ENCODE measurements at regions not wholly inside any gene's neighbourhood (a gene's known extent, or its start where the extent isn't known, plus 50 kb on each side); places are given as distances from the start of the nearest gene placed in this dataset.

GRCh38 chr20:12597551-12597950 lies 411.2 kb upstream of the SPTLC3 start:
- H3K9me3 ChIP-seq, result no peaks in the 10 kb centered on the region
- H3K36me3 ChIP-seq (replicated peaks in 1 of 2; ENCODE audit: insufficient read depth in 1 of 2, low read depth in 2 of 2), result no peaks in the 10 kb centered on the region
- DNase-seq (no peak), ATAC-seq (no peak)
- no peak overlapping the region for H3K4me3 ChIP-seq
- no peak overlapping the region for H3K27ac ChIP-seq
- peaks cover 9% of the 10 kb centered on the region for H3K4me1 ChIP-seq
- intact Hi-C loops (cut with DNase I), result no loop called here
- 50 to 66% methylated on average over 3 of the region's 3 CpGs for WGBS, 2 donors
- no peaks in the 10 kb centered on the region for H3K27me3 ChIP-seq
- TF ChIP-seq, protein P1, sequence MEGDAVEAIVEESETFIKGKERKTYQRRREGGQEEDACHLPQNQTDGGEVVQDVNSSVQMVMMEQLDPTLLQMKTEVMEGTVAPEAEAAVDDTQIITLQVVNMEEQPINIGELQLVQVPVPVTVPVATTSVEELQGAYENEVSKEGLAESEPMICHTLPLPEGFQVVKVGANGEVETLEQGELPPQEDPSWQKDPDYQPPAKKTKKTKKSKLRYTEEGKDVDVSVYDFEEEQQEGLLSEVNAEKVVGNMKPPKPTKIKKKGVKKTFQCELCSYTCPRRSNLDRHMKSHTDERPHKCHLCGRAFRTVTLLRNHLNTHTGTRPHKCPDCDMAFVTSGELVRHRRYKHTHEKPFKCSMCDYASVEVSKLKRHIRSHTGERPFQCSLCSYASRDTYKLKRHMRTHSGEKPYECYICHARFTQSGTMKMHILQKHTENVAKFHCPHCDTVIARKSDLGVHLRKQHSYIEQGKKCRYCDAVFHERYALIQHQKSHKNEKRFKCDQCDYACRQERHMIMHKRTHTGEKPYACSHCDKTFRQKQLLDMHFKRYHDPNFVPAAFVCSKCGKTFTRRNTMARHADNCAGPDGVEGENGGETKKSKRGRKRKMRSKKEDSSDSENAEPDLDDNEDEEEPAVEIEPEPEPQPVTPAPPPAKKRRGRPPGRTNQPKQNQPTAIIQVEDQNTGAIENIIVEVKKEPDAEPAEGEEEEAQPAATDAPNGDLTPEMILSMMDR (IDR thresholded peaks at IDR 0.05), result no peak

DNA sequence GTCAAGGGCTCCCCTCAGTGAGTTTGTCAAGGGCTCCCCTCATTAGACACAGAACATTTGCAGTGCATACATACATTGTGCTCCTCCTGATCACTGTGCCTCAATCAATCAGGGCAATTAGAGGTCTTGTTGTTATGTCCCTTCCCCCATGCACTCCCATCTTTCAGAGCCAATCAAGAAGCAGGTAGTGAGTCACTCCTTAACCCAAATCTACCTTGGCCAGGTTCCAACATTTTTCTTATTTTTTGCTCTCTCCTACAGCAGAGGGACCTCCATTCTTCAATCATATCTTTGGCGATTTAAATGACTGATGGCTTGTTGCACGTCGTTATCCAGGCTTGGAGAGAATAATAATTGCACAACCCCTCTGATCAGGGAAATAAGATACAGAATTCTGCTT lies 409.9 kb upstream of the SPTLC3 start:
- Histone ChIP-seq H3K27ac (no peak overlapping the region), H3K36me3 (replicated peaks in 1 of 2; ENCODE audit: insufficient read depth in 1 of 2, low read depth in 2 of 2) (no peaks in the 10 kb centered on the region), H3K4me1 (peaks cover 9% of the 10 kb centered on the region), H3K4me3 (no peak overlapping the region), H3K27me3 (no peaks in the 10 kb centered on the region), H3K9me3 (no peaks in the 10 kb centered on the region)
- intact Hi-C loops (cut with DNase I), result no loop called here
- ATAC-seq, result no peak
- no peak for DNase-seq
- 11 to 32% methylated on average over 3 of the region's 3 CpGs for WGBS, 2 donors
- TF ChIP-seq, protein P1 (IDR thresholded peaks at IDR 0.05), result no peak
- TF ChIP-seq POLR2A (IDR thresholded peaks at IDR 0.05), result no peak

- no peak overlapping the region for H3K27ac ChIP-seq
- ATAC-seq, result no peak
- TF ChIP-seq, protein P1 (IDR thresholded peaks at IDR 0.05), result no peak
- no peak for TF ChIP-seq POLR2A (IDR thresholded peaks at IDR 0.05)
These were observed 409.3 kb upstream of the SPTLC3 start for GRCh38 chr20:12599494-12599893.

DNA sequence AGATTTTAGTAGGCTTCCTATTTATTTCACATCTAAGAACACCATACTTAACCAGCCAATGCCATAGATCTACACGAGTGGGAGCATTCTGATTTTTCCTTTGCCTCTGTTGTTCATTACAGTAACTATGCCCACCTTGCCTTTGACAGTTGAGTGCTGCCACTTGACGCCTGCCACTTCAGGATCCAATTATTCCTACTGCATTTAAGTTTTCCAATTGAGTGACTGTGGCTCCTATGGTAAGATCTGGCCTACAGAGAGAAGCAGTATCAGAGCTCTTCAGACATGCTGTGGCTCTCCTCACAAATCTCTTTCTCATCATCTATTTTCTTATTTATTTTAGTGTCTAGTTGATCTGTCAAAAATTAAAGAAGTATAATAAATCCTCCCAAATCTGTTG lies 403.0 kb upstream of the SPTLC3 start:
- no peaks in the 10 kb centered on the region for H3K4me1 ChIP-seq
- H3K36me3 ChIP-seq (replicated peaks in 1 of 2; ENCODE audit: insufficient read depth in 1 of 2, low read depth in 2 of 2), result no peaks in the 10 kb centered on the region
- WGBS, 2 donors, result 72 to 73% methylated on average over 2 of the region's 2 CpGs
- TF ChIP-seq, protein P1 (IDR thresholded peaks at IDR 0.05), result no peak
- TF ChIP-seq POLR2A (IDR thresholded peaks at IDR 0.05), result no peak
- intact Hi-C loops (cut with DNase I), result no loop called here
- DNase-seq (no peak), ATAC-seq (no peak)
- H3K4me3 ChIP-seq, result no peak overlapping the region
- H3K9me3 ChIP-seq, result no peaks in the 10 kb centered on the region
- H3K27ac ChIP-seq, result no peak overlapping the region
- H3K27me3 ChIP-seq, result no peaks in the 10 kb centered on the region

More at GRCh38 chr20:12599494-12599893, 409.3 kb upstream of the SPTLC3 start:
- DNase-seq, result no peak
- no peaks in the 10 kb centered on the region for H3K27me3 ChIP-seq
- H3K4me1 ChIP-seq, result peaks cover 9% of the 10 kb centered on the region
- intact Hi-C loops (cut with DNase I), result no loop called here
- no peaks in the 10 kb centered on the region for H3K9me3 ChIP-seq
- no peak overlapping the region for H3K4me3 ChIP-seq
- no peaks in the 10 kb centered on the region for H3K36me3 ChIP-seq (replicated peaks in 1 of 2; ENCODE audit: insufficient read depth in 1 of 2, low read depth in 2 of 2)

DNA sequence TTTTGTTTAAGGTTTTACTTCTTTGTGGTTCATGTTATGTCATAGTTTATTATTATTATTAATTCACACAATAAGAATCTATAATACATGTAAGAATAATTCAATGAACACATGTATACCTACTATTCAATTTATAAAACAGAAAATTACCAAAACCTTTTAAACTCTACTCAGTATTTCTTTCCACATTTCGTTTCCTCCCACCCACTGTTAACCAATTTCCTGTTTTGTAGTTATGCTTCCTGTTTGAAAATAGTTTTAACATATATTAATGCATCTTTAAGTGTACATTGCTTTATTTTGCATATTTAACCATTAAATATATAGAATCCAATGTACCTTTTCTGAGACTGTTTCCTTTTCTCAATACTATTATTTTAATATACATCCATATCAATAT lies 397.9 kb upstream of the SPTLC3 start:
- no peaks in the 10 kb centered on the region for H3K4me1 ChIP-seq
- TF ChIP-seq POLR2A (IDR thresholded peaks at IDR 0.05), result no peak
- TF ChIP-seq, protein P1 (IDR thresholded peaks at IDR 0.05), result no peak
- ATAC-seq (no peak), DNase-seq (no peak)
- intact Hi-C loops (cut with DNase I), result no loop called here
- no peaks in the 10 kb centered on the region for H3K36me3 ChIP-seq (replicated peaks in 1 of 2; ENCODE audit: insufficient read depth in 1 of 2, low read depth in 2 of 2)
- H3K4me3 ChIP-seq, result no peak overlapping the region
- WGBS, 2 donors, result 35 to 73% methylated on average over 1 of the region's 1 CpG
- no peak overlapping the region for H3K27ac ChIP-seq
- H3K27me3 ChIP-seq, result no peaks in the 10 kb centered on the region
- H3K9me3 ChIP-seq, result no peaks in the 10 kb centered on the region

Data from body of pancreas (tissue), 4 donors.